Stomach (tissue), 8 donors: ENCODE measurements at regions not wholly inside any gene's neighbourhood (a gene's known extent, or its start where the extent isn't known, plus 50 kb on each side); places are given as distances from the start of the nearest gene placed in this dataset.

Experiments used
- DNase-seq, 2 donors: peaks; one replicate each; pipeline versions ENCODE4 v3.0.0 to v3.0.0-alpha.2; 2013 to 2019
- H3K27ac ChIP-seq, 5 donors: fragments of 200-600 bp in 4 of 5; sonication (generic) in 4 of 5; one replicate each; pipeline ENCODE4 v1.5.1; 2013 to 2019; ENCODE audit warnings: mild to moderate bottlenecking in 1 of 5, moderate library complexity in 1 of 5
- H3K27me3 ChIP-seq, 3 donors: fragments of 200-600 bp; sonication (generic); one replicate each; pipeline ENCODE4 v1.5.1; 2017 to 2019; ENCODE audit warnings: mixed run types in 1 of 3
- H3K36me3 ChIP-seq, 4 donors: fragments of 200-600 bp; sonication (generic); 1 replicate in 3 of 4; 2 replicates in 1 of 4; pipeline ENCODE4 v1.5.1; 2016 to 2019
- H3K4me1 ChIP-seq, 4 donors: fragments of 200-600 bp; sonication (generic); one replicate each; pipeline ENCODE4 v1.5.1; 2016 to 2019
- H3K4me3 ChIP-seq, 4 donors: fragments of 200-600 bp; sonication (generic) in 3 of 4; one replicate each; pipeline ENCODE4 v1.5.1; 2016 to 2019; ENCODE audit warnings: mild to moderate bottlenecking in 1 of 4
- H3K9me3 ChIP-seq, 4 donors: fragments of 200-600 bp; sonication (generic); one replicate each; pipeline ENCODE4 v1.5.1; 2016 to 2019
- CTCF ChIP-seq, 7 experiments: fragments of 450-650 bp in 4 of 7; fragments of 200-600 bp in 3 of 7; sonication (generic) in 3 of 7; IDR thresholded peaks; one replicate each; pipeline ENCODE4 v1.5.1; 2016 to 2019; ENCODE audit warnings: antibody characterized with exemption in 7 of 7, control low read depth in 2 of 7, mild to moderate bottlenecking in 1 of 7
- EP300 ChIP-seq: sonication (generic); formaldehyde crosslinking; IDR thresholded peaks from one replicate; pipeline ENCODE4 v1.6.1; 2017; ENCODE audit warnings: antibody characterized with exemption
- POLR2A ChIP-seq, 4 donors: fragments of 450-650 bp; IDR thresholded peaks; one replicate each; pipeline ENCODE4 v1.6.1; 2016; ENCODE audit warnings: antibody characterized with exemption in 4 of 4, control low read depth in 2 of 4, mild to moderate bottlenecking in 1 of 4, moderate library complexity in 1 of 4
- POLR2AphosphoS5 ChIP-seq, 3 donors: sonication (generic); formaldehyde crosslinking; IDR thresholded peaks; one replicate each; pipeline ENCODE4 v1.6.1; 2016; ENCODE audit warnings: antibody characterized with exemption in 3 of 3
- WGBS, 5 donors: extraction: QIAGEN DNeasy Blood & Tissue Kit in 3 of 5; methylation state at CpG; one replicate each; pipeline versions ENCODE4 v1.1.5 to v1.1.7; 2013 to 2018; 5-methylcytosine and 5-hydroxymethylcytosine counted together
- intact Hi-C: fragments of 100-400 bp; cut with DNase I; formaldehyde crosslinking; loops from one replicate; pipeline ENCODE4 v1.15.1; 2023; ENCODE audit warnings: low total_unique reads
- donor health status: healthy with polysubstance abuse.
- donor health status: Bipolar disorder and iron deficiency.
- donor health status: healthy.

- no peak for DNase-seq
- Histone ChIP-seq H3K27ac (no peak overlapping the region), H3K4me1 (peaks cover 0 to 3% (median 0%) of the 10 kb centered on the region in 4 donors), H3K27me3 (no peaks in the 10 kb centered on the region), H3K4me3 (no peak overlapping the region), H3K36me3 (no peaks in the 10 kb centered on the region), H3K9me3 (no peaks in the 10 kb centered on the region)
- intact Hi-C loops = no loop called here
- TF ChIP-seq CTCF (IDR thresholded peaks at IDR 0.05) (no peak), POLR2AphosphoS5 (IDR thresholded peaks at IDR 0.05) (no peak), EP300 (no peak), POLR2A (IDR thresholded peaks at IDR 0.05) (no peak)
- 49 to 54% (median 51%) methylated on average over 11 to 12 of the region's 12 CpGs for WGBS, 5 donors
Measured at GRCh38 chr4:187077744-187078401, 354.2 kb upstream of the FAT1 start.

GRCh38 chr4:187084701-187085100 lies 361.0 kb upstream of the FAT1 start:
- H3K27ac ChIP-seq = no peak overlapping the region
- no peak for TF ChIP-seq EP300
- no peak for TF ChIP-seq POLR2A (IDR thresholded peaks at IDR 0.05)
- TF ChIP-seq POLR2AphosphoS5 (IDR thresholded peaks at IDR 0.05) = no peak
- TF ChIP-seq CTCF (IDR thresholded peaks at IDR 0.05) = no peak
- no peak for DNase-seq
- intact Hi-C loops = no loop called here
- H3K9me3 ChIP-seq = no peaks in the 10 kb centered on the region
- no peaks in the 10 kb centered on the region for H3K27me3 ChIP-seq
- H3K36me3 ChIP-seq = no peaks in the 10 kb centered on the region
- no peaks in the 10 kb centered on the region for H3K4me1 ChIP-seq
- 72 to 87% (median 80%) methylated on average over 4 of the region's 4 CpGs for WGBS, 5 donors
- no peak overlapping the region for H3K4me3 ChIP-seq

GRCh38 chr4:187085339-187085738 lies 361.7 kb upstream of the FAT1 start:
- H3K36me3 ChIP-seq = no peaks in the 10 kb centered on the region
- intact Hi-C loops = no loop called here
- H3K27ac ChIP-seq = no peak overlapping the region
- H3K4me1 ChIP-seq = no peaks in the 10 kb centered on the region
- no peak for DNase-seq
- no peaks in the 10 kb centered on the region for H3K27me3 ChIP-seq
- WGBS, 5 donors = 90 to 94% (median 91%) methylated on average over 3 of the region's 3 CpGs
- no peaks in the 10 kb centered on the region for H3K9me3 ChIP-seq
- H3K4me3 ChIP-seq = no peak overlapping the region
- TF ChIP-seq CTCF (IDR thresholded peaks at IDR 0.05) = no peak
- no peak for TF ChIP-seq EP300
- no peak for TF ChIP-seq POLR2AphosphoS5 (IDR thresholded peaks at IDR 0.05)
- TF ChIP-seq POLR2A (IDR thresholded peaks at IDR 0.05) = no peak

- no peak overlapping the region for H3K4me3 ChIP-seq
- WGBS, 5 donors = 78 to 89% (median 85%) methylated on average over 5 of the region's 5 CpGs
- intact Hi-C loops = no loop called here
- H3K27me3 ChIP-seq = no peaks in the 10 kb centered on the region
- H3K27ac ChIP-seq = no peak overlapping the region
- no peak for DNase-seq
- H3K4me1 ChIP-seq = no peaks in the 10 kb centered on the region
- no peak for TF ChIP-seq CTCF (IDR thresholded peaks at IDR 0.05)
- no peaks in the 10 kb centered on the region for H3K36me3 ChIP-seq
- H3K9me3 ChIP-seq = no peaks in the 10 kb centered on the region
Measured at GRCh38 chr4:187086151-187086550, 362.5 kb upstream of the FAT1 start.
